Fibroblast of lung (primary cell): ENCODE measurements at regions not wholly inside any gene's neighbourhood (a gene's known extent, or its start where the extent isn't known, plus 50 kb on each side); places are given as distances from the start of the nearest gene placed in this dataset.

Experiments
- DNase-seq, 2 donors: peaks; one replicate each; pipeline versions ENCODE4 v3.0.0 to v3.0.0-alpha.2; 2010; ENCODE audit warnings: low read depth in 2 of 2
- H2AFZ ChIP-seq: 2 replicates; pipeline ENCODE4 v1.5.1; 2012; ENCODE audit warnings: low read length, control low read depth, inconsistent platforms
- H3K27ac ChIP-seq: 2 replicates; pipeline ENCODE4 v1.5.1; 2011; ENCODE audit warnings: low read length, control low read depth; ENCODE audit not compliant: insufficient read depth
- H3K27me3 ChIP-seq: 2 replicates; pipeline ENCODE4 v1.5.1; 2011; ENCODE audit warnings: mild to moderate bottlenecking, low read length; ENCODE audit not compliant: control insufficient read depth, insufficient read depth
- H3K36me3 ChIP-seq: 2 replicates; pipeline ENCODE4 v1.5.1; 2011; ENCODE audit warnings: low read length; ENCODE audit not compliant: control insufficient read depth, insufficient read depth
- H3K4me1 ChIP-seq: 2 replicates; pipeline ENCODE4 v1.5.1; 2011; ENCODE audit warnings: low read length; ENCODE audit not compliant: control insufficient read depth, insufficient read depth; ENCODE audit errors: extremely low read depth
- H3K4me2 ChIP-seq: 2 replicates; pipeline ENCODE4 v1.5.1; 2011; ENCODE audit warnings: low read length, control low read depth; ENCODE audit not compliant: insufficient read depth; ENCODE audit errors: extremely low read depth
- H3K4me3 ChIP-seq, 4 experiments: fragments of 200-600 bp in 1 of 4; sonication (generic) in 1 of 4; replicated peaks in 1 of 4; 2 replicates each; pipeline ENCODE4 v1.5.1; 2011 to 2016; ENCODE audit warnings: low read length in 4 of 4, low read depth in 3 of 4, mild to moderate bottlenecking in 3 of 4, control low read depth in 2 of 4, inconsistent platforms in 1 of 4, mixed read lengths in 1 of 4; ENCODE audit not compliant: insufficient read depth in 1 of 4; ENCODE audit errors: control extremely low read depth in 1 of 4
- H3K79me2 ChIP-seq: 2 replicates; pipeline ENCODE4 v1.5.1; 2012; ENCODE audit warnings: mild to moderate bottlenecking, low read length, inconsistent platforms; ENCODE audit not compliant: control insufficient read depth, insufficient read depth
- H3K9ac ChIP-seq: 2 replicates; pipeline ENCODE4 v1.5.1; 2011; ENCODE audit warnings: mild to moderate bottlenecking, low read length, control low read depth; ENCODE audit not compliant: insufficient read depth
- H3K9me3 ChIP-seq: 2 replicates; pipeline ENCODE4 v1.5.1; 2012; ENCODE audit warnings: low read depth, low read length; ENCODE audit not compliant: control insufficient read depth, insufficient read depth
- H4K20me1 ChIP-seq: 2 replicates; pipeline ENCODE4 v1.5.1; 2011; ENCODE audit warnings: low read length; ENCODE audit not compliant: control insufficient read depth, insufficient read depth; ENCODE audit errors: extremely low read depth
- CTCF ChIP-seq, 2 donors: IDR thresholded peaks in 1 of 2; conservative IDR thresholded peaks in 1 of 2; 1 replicate in 1 of 2; 2 replicates in 1 of 2; pipeline ENCODE4 v1.5.1; 2011 to 2012; ENCODE audit warnings: low read length in 2 of 2, control low read depth in 1 of 2, inconsistent platforms in 1 of 2, low read depth in 1 of 2, mild to moderate bottlenecking in 1 of 2
- EZH2 ChIP-seq: IDR thresholded peaks from 2 replicates; pipeline ENCODE4 v1.5.1; 2012; ENCODE audit warnings: low read length, control low read depth, mild to moderate bottlenecking; ENCODE audit errors: missing control alignments

GRCh38 chr9:107809871-107810460, 320.4 kb upstream of the KLF4 start:
- Histone ChIP-seq H2AFZ (no peak overlapping the region), H4K20me1 (no peaks in the 10 kb centered on the region), H3K27ac (no peak overlapping the region), H3K79me2 (no peaks in the 10 kb centered on the region), H3K4me1 (no peaks in the 10 kb centered on the region), H3K4me3 (no peak overlapping the region), H3K9ac (no peak overlapping the region), H3K36me3 (no peaks in the 10 kb centered on the region), H3K27me3 (no peaks in the 10 kb centered on the region), H3K4me2 (no peak overlapping the region), H3K9me3 (no peaks in the 10 kb centered on the region)
- TF ChIP-seq EZH2 (no peak), CTCF (conservative IDR thresholded peaks at IDR 0.05 in 1 of 2, IDR thresholded peaks at IDR 0.05 in 1 of 2; ENCODE audit: low read depth in 1 of 2, low read length in 2 of 2) (no peak)
- DNase-seq, result peak; percentile 36 to 58

- no peak overlapping the region for H3K9ac ChIP-seq
- no peaks in the 10 kb centered on the region for H3K36me3 ChIP-seq
- no peak for TF ChIP-seq EZH2
- no peak for TF ChIP-seq CTCF (conservative IDR thresholded peaks at IDR 0.05 in 1 of 2, IDR thresholded peaks at IDR 0.05 in 1 of 2; ENCODE audit: low read depth in 1 of 2, low read length in 2 of 2)
- H3K4me3 ChIP-seq, result no peak overlapping the region
- H3K4me2 ChIP-seq, result no peak overlapping the region
- H3K27ac ChIP-seq, result no peak overlapping the region
- H3K4me1 ChIP-seq, result no peaks in the 10 kb centered on the region
- H3K9me3 ChIP-seq, result no peaks in the 10 kb centered on the region
- DNase-seq, result peak; percentile 46 to 70
- no peaks in the 10 kb centered on the region for H3K79me2 ChIP-seq
- H2AFZ ChIP-seq, result no peak overlapping the region
- no peaks in the 10 kb centered on the region for H4K20me1 ChIP-seq
- H3K27me3 ChIP-seq, result no peaks in the 10 kb centered on the region
Measured at GRCh38 chr9:107807183-107807582, 317.6 kb upstream of the KLF4 start.

- Histone ChIP-seq H3K9me3 (no peaks in the 10 kb centered on the region), H4K20me1 (no peaks in the 10 kb centered on the region), H3K9ac (no peak overlapping the region), H3K4me1 (no peaks in the 10 kb centered on the region), H3K79me2 (no peaks in the 10 kb centered on the region), H2AFZ (no peak overlapping the region), H3K4me3 (no peak overlapping the region), H3K27me3 (no peaks in the 10 kb centered on the region), H3K27ac (no peak overlapping the region), H3K36me3 (no peaks in the 10 kb centered on the region), H3K4me2 (no peak overlapping the region)
- TF ChIP-seq CTCF (conservative IDR thresholded peaks at IDR 0.05 in 1 of 2, IDR thresholded peaks at IDR 0.05 in 1 of 2; ENCODE audit: low read depth in 1 of 2, low read length in 2 of 2), result no peak
- TF ChIP-seq EZH2, result no peak
- DNase-seq, result peak in 1 of 2 donors; percentile 15
Measured at GRCh38 chr9:107805201-107805600, 315.6 kb upstream of the KLF4 start.
